K562 (cell line): ENCODE measurements at regions not wholly inside any gene's neighbourhood (a gene's known extent, or its start where the extent isn't known, plus 50 kb on each side); places are given as distances from the start of the nearest gene placed in this dataset.

ENCODE experiments used
- EGR1 ChIP-seq: fragments of 450-650 bp; conservative IDR thresholded peaks from 2 replicates; pipeline ENCODE4 v1.6.1; 2017; ENCODE audit warnings: mild to moderate bottlenecking
- GTF2E2 ChIP-seq: fragments of 200-800 bp; sonication (Bioruptor generic); IDR thresholded peaks from 2 replicates; pipeline ENCODE4 v1.6.1; 2016; ENCODE audit warnings: missing genetic modification characterization, missing compliant biosample characterization
- NFATC3 ChIP-seq: fragments of 450-650 bp; IDR thresholded peaks from 2 replicates; pipeline ENCODE4 v1.6.1; 2017; ENCODE audit warnings: mild to moderate bottlenecking
- RFX5 ChIP-seq: IDR thresholded peaks from 2 replicates; pipeline ENCODE4 v1.6.1; 2011; ENCODE audit warnings: low read depth, mild to moderate bottlenecking, improper control_type of control experiment, low read length
- TBP ChIP-seq: optimal IDR thresholded peaks from 2 replicates; pipeline ENCODE3; 2011; ENCODE audit warnings: low read depth, low read length, improper control_type of control experiment
- TEAD1 ChIP-seq, 2 experiments: fragments of 450-650 bp in 1 of 2; sonication (generic) in 1 of 2; formaldehyde crosslinking; IDR thresholded peaks; 2 replicates each; pipeline versions ENCODE4 v1.4.0 to v1.8.0; 2020 to 2022; ENCODE audit warnings: mild to moderate bottlenecking in 2 of 2, missing genetic modification reagents in 1 of 2
- TFAM ChIP-seq: fragments of 250-450 bp; sonication (Bioruptor Pico); conservative IDR thresholded peaks from 2 replicates; pipeline ENCODE4 v1.5.0; 2021; ENCODE audit warnings: mild to moderate bottlenecking, moderate library complexity
- ZNF239 ChIP-seq: fragments of 250-450 bp; sonication (Bioruptor Pico); IDR thresholded peaks from 2 replicates; pipeline ENCODE4 v1.4.0; 2020; ENCODE audit warnings: mild to moderate bottlenecking
- ZNF589 ChIP-seq: fragments of 200-800 bp; sonication (Bioruptor generic); IDR thresholded peaks from 2 replicates; pipeline ENCODE4 v1.6.1; 2016; ENCODE audit warnings: low read depth, missing genetic modification characterization, missing compliant biosample characterization
- TF ChIP-seq, protein P1 (sequence below): fragments of 450-650 bp; IDR thresholded peaks from 2 replicates; pipeline ENCODE4 v1.6.1; 2016

DNA sequence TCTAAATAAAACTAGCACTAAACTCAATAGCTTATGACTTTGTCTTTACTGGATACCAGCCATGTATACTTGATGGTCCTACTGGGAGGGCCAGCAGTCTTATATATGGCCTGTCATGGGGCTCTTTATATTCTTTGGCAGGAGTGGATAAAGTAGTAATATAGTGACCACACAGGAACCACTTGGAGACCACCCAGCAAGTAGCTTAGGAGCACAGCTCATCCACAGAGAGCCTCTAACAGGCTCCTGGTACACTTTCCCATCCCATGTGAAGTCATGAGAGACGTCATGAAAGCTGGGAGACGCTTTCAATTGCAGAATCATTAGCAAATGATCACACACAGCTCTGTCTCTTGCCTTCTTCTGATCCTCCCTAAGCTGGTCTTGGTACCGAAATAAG lies 360.9 kb upstream of the ACVR2A start:
- TF ChIP-seq GTF2E2 (tag) = no peak
- no peak for TF ChIP-seq ZNF589 (CRISPR knock-in tag)
- TF ChIP-seq TBP = no peak
- TF ChIP-seq TEAD1 (CRISPR knock-in tag; IDR thresholded peaks at IDR 0.05) = no peak
- no peak for TF ChIP-seq ZNF239 (CRISPR knock-in tag)
- no peak for TF ChIP-seq NFATC3
- TF ChIP-seq, protein P1, sequence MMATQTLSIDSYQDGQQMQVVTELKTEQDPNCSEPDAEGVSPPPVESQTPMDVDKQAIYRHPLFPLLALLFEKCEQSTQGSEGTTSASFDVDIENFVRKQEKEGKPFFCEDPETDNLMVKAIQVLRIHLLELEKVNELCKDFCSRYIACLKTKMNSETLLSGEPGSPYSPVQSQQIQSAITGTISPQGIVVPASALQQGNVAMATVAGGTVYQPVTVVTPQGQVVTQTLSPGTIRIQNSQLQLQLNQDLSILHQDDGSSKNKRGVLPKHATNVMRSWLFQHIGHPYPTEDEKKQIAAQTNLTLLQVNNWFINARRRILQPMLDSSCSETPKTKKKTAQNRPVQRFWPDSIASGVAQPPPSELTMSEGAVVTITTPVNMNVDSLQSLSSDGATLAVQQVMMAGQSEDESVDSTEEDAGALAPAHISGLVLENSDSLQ = no peak
- no peak for TF ChIP-seq EGR1
- TF ChIP-seq RFX5 = no peak
- TF ChIP-seq TFAM = no peak
